HG02610 (cell line): ENCODE measurements at regions not wholly inside any gene's neighbourhood (a gene's known extent, or its start where the extent isn't known, plus 50 kb on each side); places are given as distances from the start of the nearest gene placed in this dataset.
"Not testable (repeated sequence)": the region's sequence is repeated elsewhere in the genome, so short reads cannot be mapped to it uniquely, and the experiment has no call there.

Source experiments
- ATAC-seq: cut with Tn5 transposase; IDR thresholded peaks from one replicate; pipeline ENCODE4 v1.9.1; 2021; ENCODE audit warnings: mild to moderate bottlenecking, moderate library complexity; ENCODE audit not compliant: unreplicated experiment

- no peak for ATAC-seq
Observed at GRCh38 chr10:53543410-53543809, 770.8 kb upstream of the MBL2 start.

- ATAC-seq, result no peak
Observed at GRCh38 chr10:53537508-53537907, 764.9 kb upstream of the MBL2 start.

- no peak for ATAC-seq
Observed at GRCh38 chr10:53536322-53536721, 763.7 kb upstream of the MBL2 start.

GRCh38 chr10:53534428-53534827 lies 761.8 kb upstream of the MBL2 start:
- no peak for ATAC-seq

- ATAC-seq, result no peak
Observed at GRCh38 chr10:53528974-53529373, 756.4 kb upstream of the MBL2 start.

- ATAC-seq, result no peak
Observed at GRCh38 chr10:53521046-53521445, 748.5 kb upstream of the MBL2 start.

- ATAC-seq, result no peak
Observed at GRCh38 chr10:53508197-53508596, 735.6 kb upstream of the MBL2 start.

GRCh38 chr10:53504492-53504891 lies 731.9 kb upstream of the MBL2 start:
- ATAC-seq, result not testable (repeated sequence)

GRCh38 chr10:53491774-53492173 lies 719.2 kb upstream of the MBL2 start:
- no peak for ATAC-seq

- ATAC-seq, result no peak
Observed at GRCh38 chr10:53490553-53490952, 718.0 kb upstream of the MBL2 start.

GRCh38 chr10:53489335-53490182 lies 717.0 kb upstream of the MBL2 start:
- ATAC-seq, result no peak

GRCh38 chr10:53487019-53487983 lies 714.7 kb upstream of the MBL2 start:
- ATAC-seq, result no peak

GRCh38 chr10:53485422-53485821 lies 712.8 kb upstream of the MBL2 start:
- ATAC-seq, result not testable (repeated sequence)

GRCh38 chr10:53479365-53479764 lies 706.8 kb upstream of the MBL2 start:
- no peak for ATAC-seq

- ATAC-seq, result no peak
Observed at GRCh38 chr10:53477313-53477675, 704.7 kb upstream of the MBL2 start.

GRCh38 chr10:53476650-53477312 lies 704.2 kb upstream of the MBL2 start:
- ATAC-seq, result no peak

GRCh38 chr10:53469383-53469782 lies 696.8 kb upstream of the MBL2 start:
- ATAC-seq, result no peak

- no peak for ATAC-seq
Observed at GRCh38 chr10:53463539-53463938, 691.0 kb upstream of the MBL2 start.

- no peak for ATAC-seq
Observed at GRCh38 chr10:53458007-53458406, 685.4 kb upstream of the MBL2 start.

- no peak for ATAC-seq
Observed at GRCh38 chr10:53453196-53453595, 680.6 kb upstream of the MBL2 start.

GRCh38 chr10:53447576-53447975 lies 675.0 kb upstream of the MBL2 start:
- no peak for ATAC-seq
